Thymus (tissue), 11 donors: ENCODE measurements at regions not wholly inside any gene's neighbourhood (a gene's known extent, or its start where the extent isn't known, plus 50 kb on each side); places are given as distances from the start of the nearest gene placed in this dataset.

ENCODE experiments used
- DNase-seq, 9 donors: peaks; one replicate each; pipeline ENCODE4 v3.0.0-alpha.2; 2013; ENCODE audit warnings: low spot score in 9 of 9, low read depth in 6 of 9, missing footprints in 1 of 9
- H3K27ac ChIP-seq, 2 donors: one replicate each; pipeline ENCODE4 v1.5.1; 2013; ENCODE audit warnings: control low read depth in 1 of 2, low read depth in 1 of 2, low read length in 1 of 2, mild to moderate bottlenecking in 1 of 2, moderate library complexity in 1 of 2
- H3K27me3 ChIP-seq, 2 donors: one replicate each; pipeline ENCODE4 v1.5.1; 2013; ENCODE audit warnings: low read length in 1 of 2; ENCODE audit not compliant: control insufficient read depth in 2 of 2, insufficient read depth in 1 of 2
- H3K36me3 ChIP-seq, 2 donors: one replicate each; pipeline ENCODE4 v1.5.1; 2013; ENCODE audit warnings: low read length in 1 of 2, mild to moderate bottlenecking in 1 of 2, moderate library complexity in 1 of 2; ENCODE audit not compliant: control insufficient read depth in 2 of 2, insufficient read depth in 2 of 2
- H3K4me1 ChIP-seq, 2 donors: one replicate each; pipeline ENCODE4 v1.5.1; 2013; ENCODE audit warnings: low read length in 2 of 2; ENCODE audit not compliant: control insufficient read depth in 2 of 2, insufficient read depth in 2 of 2
- H3K4me3 ChIP-seq, 2 donors: one replicate each; pipeline ENCODE4 v1.5.1; 2013; ENCODE audit warnings: low read length in 2 of 2, control low read depth in 1 of 2, mild to moderate bottlenecking in 1 of 2
- H3K9me3 ChIP-seq, 2 donors: one replicate each; pipeline ENCODE4 v1.5.1; 2013; ENCODE audit warnings: low read length in 1 of 2, mild to moderate bottlenecking in 1 of 2; ENCODE audit not compliant: control insufficient read depth in 2 of 2, insufficient read depth in 1 of 2
- WGBS: extraction: QIAGEN DNeasy Blood & Tissue Kit; methylation state at CpG from one replicate; pipeline ENCODE4 v1.1.7; 2013; 5-methylcytosine and 5-hydroxymethylcytosine counted together
- donor health status: healthy.

- no peaks in the 10 kb centered on the region for H3K4me1 ChIP-seq
- H3K27ac ChIP-seq: no peak overlapping the region
- no peak for DNase-seq
- WGBS: 82% methylated on average over 3 of the region's 3 CpGs
- no peaks in the 10 kb centered on the region for H3K36me3 ChIP-seq
- H3K9me3 ChIP-seq: no peaks in the 10 kb centered on the region
- H3K4me3 ChIP-seq: no peak overlapping the region
- H3K27me3 ChIP-seq: no peaks in the 10 kb centered on the region
These were observed 305.9 kb downstream of the BARHL2 start for GRCh38 chr1:90411185-90411584.

- DNase-seq: no peak
- 96% methylated on average over 3 of the region's 3 CpGs for WGBS
- Histone ChIP-seq H3K27me3 (no peaks in the 10 kb centered on the region), H3K27ac (no peak overlapping the region), H3K9me3 (no peaks in the 10 kb centered on the region), H3K4me1 (no peaks in the 10 kb centered on the region), H3K36me3 (no peaks in the 10 kb centered on the region), H3K4me3 (no peak overlapping the region)
These were observed 309.4 kb downstream of the BARHL2 start for GRCh38 chr1:90407737-90408136.

DNA sequence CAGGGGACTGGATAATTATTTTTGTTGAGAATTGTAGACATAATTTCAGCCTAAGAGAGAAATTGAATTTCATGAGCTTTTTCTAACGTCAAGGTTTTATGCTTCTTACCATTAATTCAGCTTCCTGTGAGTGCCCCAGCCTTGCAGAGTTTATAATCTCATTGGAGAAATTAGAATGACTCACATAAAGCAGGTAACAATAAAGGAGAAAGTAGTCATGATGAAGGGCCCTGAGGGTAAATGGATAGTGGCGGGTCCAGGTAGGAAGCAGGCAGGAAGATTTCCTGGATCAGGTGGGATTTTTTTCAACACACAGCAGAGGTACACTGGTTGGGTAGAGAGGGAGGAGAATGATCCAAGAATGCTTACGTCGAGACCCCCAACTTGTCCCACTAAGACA, 311.4 kb downstream of the BARHL2 start:
- Histone ChIP-seq H3K27me3 (no peaks in the 10 kb centered on the region), H3K27ac (no peak overlapping the region), H3K4me3 (no peak overlapping the region), H3K9me3 (no peaks in the 10 kb centered on the region), H3K36me3 (no peaks in the 10 kb centered on the region), H3K4me1 (no peaks in the 10 kb centered on the region)
- WGBS: 92% methylated on average over 4 of the region's 4 CpGs
- DNase-seq: no peak

GRCh38 chr1:90402893-90403849, 313.9 kb downstream of the BARHL2 start:
- no peaks in the 10 kb centered on the region for H3K4me1 ChIP-seq
- no peaks in the 10 kb centered on the region for H3K27me3 ChIP-seq
- no peak for DNase-seq
- no peaks in the 10 kb centered on the region for H3K36me3 ChIP-seq
- no peak overlapping the region for H3K27ac ChIP-seq
- H3K4me3 ChIP-seq: no peak overlapping the region
- 96% methylated on average over 5 of the region's 5 CpGs for WGBS
- no peaks in the 10 kb centered on the region for H3K9me3 ChIP-seq

GRCh38 chr1:90400131-90400530, 317.0 kb downstream of the BARHL2 start:
- Histone ChIP-seq H3K4me3 (no peak overlapping the region), H3K9me3 (no peaks in the 10 kb centered on the region), H3K27me3 (no peaks in the 10 kb centered on the region), H3K36me3 (no peaks in the 10 kb centered on the region), H3K4me1 (no peaks in the 10 kb centered on the region), H3K27ac (no peak overlapping the region)
- DNase-seq: no peak
- WGBS: 92% methylated on average over 2 of the region's 2 CpGs

DNA sequence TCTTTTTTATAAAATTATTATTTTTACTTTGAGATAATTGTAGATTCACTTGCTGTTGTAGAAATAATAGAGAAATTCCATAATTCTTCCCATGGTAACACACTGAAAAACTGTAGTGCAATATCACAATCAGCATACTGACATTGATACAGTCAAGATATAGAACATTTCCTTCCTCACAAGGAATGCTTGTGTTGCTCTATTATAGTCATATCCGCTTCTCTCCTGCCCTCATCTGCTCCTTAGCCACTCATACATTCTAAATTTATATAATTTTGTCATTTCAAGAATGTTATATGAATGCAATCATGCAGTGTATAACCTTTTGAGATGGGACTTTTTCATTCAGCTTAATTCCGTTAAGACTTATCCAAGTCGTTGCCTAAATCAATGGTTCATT, 320.2 kb downstream of the BARHL2 start:
- Histone ChIP-seq H3K27me3 (no peaks in the 10 kb centered on the region), H3K4me3 (no peak overlapping the region), H3K9me3 (no peaks in the 10 kb centered on the region), H3K27ac (no peak overlapping the region), H3K36me3 (no peaks in the 10 kb centered on the region), H3K4me1 (no peaks in the 10 kb centered on the region)
- no peak for DNase-seq
- WGBS: 94% methylated on average over 3 of the region's 3 CpGs

- H3K36me3 ChIP-seq: no peaks in the 10 kb centered on the region
- 95% methylated on average over 2 of the region's 2 CpGs for WGBS
- DNase-seq: no peak
- no peak overlapping the region for H3K4me3 ChIP-seq
- no peaks in the 10 kb centered on the region for H3K4me1 ChIP-seq
- H3K9me3 ChIP-seq: no peaks in the 10 kb centered on the region
- no peaks in the 10 kb centered on the region for H3K27me3 ChIP-seq
- H3K27ac ChIP-seq: no peak overlapping the region
These were observed 322.9 kb downstream of the BARHL2 start for GRCh38 chr1:90394247-90394646.

DNA sequence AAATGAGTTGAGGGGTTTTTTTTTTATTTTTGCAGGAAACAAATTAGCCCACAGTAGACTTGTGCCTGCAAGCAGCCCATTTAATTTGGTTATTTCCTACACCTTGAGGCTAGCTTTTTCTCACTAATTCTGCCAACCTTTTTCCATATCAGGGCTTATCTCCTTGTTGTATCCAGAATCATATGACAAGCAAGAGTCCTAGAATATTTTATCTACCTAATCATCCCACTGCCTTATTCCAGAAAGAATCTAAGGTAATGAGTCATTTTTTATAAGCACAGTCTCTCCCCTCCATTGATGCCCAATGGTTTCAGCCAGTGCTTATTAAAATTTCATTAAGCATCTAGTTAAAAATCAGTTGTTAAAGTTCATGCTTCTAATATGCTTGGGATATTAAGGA, 324.1 kb downstream of the BARHL2 start:
- no peaks in the 10 kb centered on the region for H3K9me3 ChIP-seq
- H3K36me3 ChIP-seq: no peaks in the 10 kb centered on the region
- DNase-seq: no peak
- H3K4me1 ChIP-seq: no peaks in the 10 kb centered on the region
- H3K4me3 ChIP-seq: no peak overlapping the region
- no peak overlapping the region for H3K27ac ChIP-seq
- no peaks in the 10 kb centered on the region for H3K27me3 ChIP-seq

GRCh38 chr1:90391126-90391525, 326.0 kb downstream of the BARHL2 start:
- H3K4me1 ChIP-seq: no peaks in the 10 kb centered on the region
- H3K27ac ChIP-seq: no peak overlapping the region
- no peak for DNase-seq
- no peak overlapping the region for H3K4me3 ChIP-seq
- H3K36me3 ChIP-seq: no peaks in the 10 kb centered on the region
- WGBS: 96% methylated on average over 1 of the region's 1 CpG
- no peaks in the 10 kb centered on the region for H3K27me3 ChIP-seq
- no peaks in the 10 kb centered on the region for H3K9me3 ChIP-seq
